Pulmonary artery endothelial cell (primary cell): ENCODE measurements at regions not wholly inside any gene's neighbourhood (a gene's known extent, or its start where the extent isn't known, plus 50 kb on each side); places are given as distances from the start of the nearest gene placed in this dataset.

Experiments used
- DNase-seq: peaks from one replicate; pipeline ENCODE4 v3.0.0-alpha.2; 2011; ENCODE audit warnings: low read depth, low spot score

DNA sequence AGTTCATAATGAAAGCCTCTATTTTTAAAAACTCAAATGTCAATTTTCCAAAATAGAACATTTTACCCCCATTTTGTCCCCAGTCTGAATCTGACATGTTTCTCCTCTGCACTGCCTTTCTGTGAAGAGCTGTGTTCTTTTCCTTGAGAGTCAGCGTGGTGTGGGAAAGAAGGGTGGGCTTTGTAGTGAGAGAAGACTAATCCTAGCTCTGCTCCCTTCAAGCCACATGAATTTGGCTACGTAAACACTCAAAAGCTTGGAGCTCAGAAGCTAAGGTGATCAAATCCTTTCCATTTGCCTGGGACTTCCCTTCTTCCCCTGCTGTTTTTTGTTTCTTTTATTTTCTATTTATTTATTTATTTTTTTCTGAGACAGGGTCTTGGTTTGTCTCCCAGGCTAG, 598.5 kb downstream of the TLR4 start:
- DNase-seq, result no peak

DNA sequence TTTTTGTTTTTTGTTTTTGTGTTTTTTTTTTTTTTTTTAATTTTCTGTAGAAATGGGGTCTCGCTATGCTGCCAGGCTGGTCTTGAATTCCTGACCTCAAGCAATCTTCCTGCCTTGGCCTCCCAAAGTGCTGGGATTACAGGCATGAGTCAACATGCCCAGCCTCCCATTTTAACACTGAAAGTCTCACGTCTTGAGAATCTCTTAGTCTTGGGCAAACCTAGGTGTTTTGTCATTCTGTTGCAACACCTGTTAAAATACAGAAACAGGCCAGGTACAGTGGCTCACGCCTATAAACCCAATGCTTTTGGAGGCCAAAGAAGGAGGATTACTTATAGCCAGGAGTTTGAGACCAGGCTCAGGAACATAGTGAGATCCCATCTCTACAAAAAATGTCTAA, 599.0 kb downstream of the TLR4 start:
- no peak for DNase-seq

DNA sequence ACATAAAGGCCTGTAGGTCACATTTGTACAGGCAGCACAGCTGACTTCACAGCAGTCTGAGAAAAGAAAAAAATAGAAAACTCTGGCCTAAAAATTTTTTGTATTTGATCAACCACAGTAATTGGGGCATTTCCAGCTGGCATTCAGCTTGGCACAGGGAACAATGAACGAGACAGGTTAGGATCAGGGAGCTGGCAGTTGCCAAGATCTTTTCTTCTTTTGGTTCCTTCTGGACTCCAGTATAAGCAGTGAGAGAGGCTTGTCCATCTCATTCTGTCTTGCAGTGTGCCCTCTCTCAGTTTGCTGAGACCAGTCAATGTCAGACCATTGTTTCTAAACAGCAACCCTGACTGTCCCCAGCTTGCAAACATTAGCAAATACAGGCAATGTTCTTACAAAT, 601.1 kb downstream of the TLR4 start:
- DNase-seq, result no peak

DNA sequence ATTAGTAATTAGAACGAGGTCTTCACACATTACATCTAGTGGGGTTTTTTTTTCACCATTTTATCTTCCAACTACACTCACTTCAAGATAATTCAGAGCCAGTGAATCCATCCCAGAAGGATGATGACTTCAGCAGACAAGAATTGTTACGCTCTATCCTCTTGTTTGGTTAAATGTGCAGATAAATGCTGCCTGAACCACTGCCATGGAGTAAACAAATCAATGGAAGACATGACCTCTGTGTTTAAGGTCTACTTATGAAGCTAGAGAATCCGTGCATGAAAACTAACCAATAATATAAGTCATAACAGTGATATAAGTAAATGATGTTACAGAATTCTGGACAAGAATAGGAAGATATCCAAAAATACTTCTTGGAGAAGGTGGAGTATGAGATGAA, 602.6 kb downstream of the TLR4 start:
- DNase-seq, result no peak

DNA sequence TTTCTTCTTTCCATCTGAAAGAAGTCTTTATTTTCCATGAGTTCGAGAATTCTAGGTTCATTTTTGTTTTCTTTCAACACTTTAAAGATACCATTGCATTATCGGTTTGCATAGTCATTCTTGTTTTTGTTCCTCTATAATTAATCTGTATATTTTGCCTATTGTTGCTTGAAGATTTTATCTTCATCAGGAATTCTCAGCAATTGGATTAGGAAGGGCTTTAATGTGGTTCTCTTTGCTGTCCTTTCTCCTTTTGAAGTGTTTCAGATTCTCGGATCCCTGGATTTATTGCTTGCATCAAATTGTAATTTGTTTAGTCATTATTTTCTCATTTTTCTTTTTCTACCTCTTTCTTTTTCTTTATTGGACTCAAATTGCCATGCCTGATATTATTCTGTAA, 609.8 kb downstream of the TLR4 start:
- DNase-seq, result no peak

DNA sequence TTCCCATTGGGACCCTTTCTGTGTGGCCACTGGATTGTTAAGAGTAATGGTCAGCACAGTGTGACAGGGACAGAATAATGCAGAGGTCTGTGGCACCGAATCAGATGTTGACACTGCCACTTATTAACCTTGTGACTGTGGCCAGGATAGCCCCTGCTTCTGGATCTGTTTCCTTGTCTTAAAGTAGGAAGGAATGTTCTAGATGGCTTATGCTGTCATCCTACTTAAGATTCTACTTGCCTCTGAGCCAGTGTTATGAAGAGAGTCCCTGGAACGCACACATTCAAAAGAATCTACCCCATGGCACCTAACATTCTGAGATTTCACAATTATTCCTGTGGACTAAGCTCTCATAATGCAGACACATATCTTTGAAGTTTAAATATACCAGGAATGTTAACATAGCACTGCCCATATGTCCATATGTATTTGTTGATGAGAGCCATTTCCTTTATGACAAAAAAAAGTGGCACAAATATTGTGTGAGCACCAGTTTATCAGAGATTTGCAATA, 612.7 kb downstream of the TLR4 start:
- DNase-seq, result no peak

DNA sequence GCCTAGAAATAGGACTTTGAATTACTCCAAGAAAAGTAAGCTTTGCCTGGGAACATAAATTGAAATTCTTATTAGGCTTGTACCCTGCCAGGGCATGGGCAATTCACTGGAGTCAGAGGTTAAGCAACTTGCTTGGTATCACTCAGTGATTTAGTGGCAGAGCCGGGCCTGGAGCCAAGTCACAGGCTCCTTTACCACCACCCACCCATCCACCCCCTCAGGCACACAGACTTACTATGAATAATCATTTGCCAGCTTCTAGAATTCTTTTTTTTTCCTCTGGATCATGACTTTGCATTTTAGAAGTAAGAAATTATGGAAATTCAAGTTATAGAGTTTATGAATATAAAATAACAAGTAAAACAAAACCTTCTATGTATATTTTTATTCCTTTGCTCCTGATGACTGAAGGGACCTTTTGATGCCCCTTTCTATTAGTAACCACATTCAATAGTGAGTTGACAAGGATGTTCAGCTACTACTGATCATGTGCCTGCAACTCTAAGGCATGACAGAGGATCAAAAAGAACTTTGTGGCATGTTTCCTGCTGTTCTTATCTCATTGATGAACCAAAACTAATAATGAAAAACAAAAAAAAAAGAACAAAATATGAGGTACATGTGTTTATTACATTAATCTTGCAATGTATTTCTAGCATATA, 614.7 kb downstream of the TLR4 start:
- no peak for DNase-seq

DNA sequence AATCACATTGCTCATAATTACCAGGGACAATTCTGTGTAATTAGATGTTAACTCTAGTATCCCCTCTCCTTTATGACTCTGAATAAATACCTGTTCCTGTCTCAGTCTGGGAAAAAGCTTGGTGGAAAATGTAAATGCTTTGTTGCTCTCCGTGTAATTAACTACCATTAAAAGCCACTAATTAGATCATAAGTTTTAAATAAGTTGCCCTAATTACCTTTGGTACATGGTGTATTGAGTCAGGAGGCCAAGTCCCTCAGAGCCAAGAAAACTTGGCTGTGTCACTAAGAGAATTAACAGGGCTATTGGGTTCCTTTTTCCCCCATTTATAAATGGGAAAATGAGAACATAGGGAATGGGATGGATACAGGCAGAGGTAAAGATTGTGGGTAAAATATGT, 617.6 kb downstream of the TLR4 start:
- no peak for DNase-seq

DNA sequence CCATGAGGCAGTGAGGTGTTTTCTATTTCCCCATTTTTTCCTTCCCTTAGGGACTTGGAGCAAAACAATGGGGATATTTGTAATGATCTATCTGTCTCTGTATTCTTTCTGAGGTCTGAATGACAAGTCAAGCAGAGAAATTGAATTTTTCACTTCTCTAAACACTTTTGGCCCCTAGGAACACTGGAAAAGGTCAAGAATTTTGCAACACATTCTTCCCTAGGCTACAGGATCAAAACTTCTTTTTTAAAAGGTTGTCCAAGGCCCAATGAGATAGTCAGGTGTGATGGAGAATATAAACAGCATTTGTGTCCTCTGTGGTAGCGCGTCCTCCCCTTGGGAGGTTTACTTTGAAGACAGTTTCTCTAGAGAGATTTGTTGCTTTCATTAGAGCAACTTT, 620.5 kb downstream of the TLR4 start:
- no peak for DNase-seq

DNA sequence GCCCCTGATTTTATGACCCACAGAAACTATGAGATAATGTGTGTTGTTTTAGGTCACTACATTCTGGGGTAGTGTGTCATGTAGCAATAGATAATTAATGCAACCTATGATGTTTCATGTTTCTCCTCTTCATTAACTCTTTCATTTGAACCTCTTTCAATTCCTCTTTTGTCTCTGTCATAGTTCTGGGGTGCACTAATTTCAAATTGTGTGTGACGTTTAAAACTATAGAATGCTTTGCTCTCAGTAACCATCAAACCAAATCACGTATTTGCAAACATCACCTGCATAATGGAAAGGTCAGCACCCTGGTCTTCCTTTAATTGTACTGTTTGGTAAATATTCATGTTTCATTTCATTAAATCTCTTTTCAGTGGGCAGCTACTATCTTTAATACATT, 621.6 kb downstream of the TLR4 start:
- DNase-seq, result no peak

DNA sequence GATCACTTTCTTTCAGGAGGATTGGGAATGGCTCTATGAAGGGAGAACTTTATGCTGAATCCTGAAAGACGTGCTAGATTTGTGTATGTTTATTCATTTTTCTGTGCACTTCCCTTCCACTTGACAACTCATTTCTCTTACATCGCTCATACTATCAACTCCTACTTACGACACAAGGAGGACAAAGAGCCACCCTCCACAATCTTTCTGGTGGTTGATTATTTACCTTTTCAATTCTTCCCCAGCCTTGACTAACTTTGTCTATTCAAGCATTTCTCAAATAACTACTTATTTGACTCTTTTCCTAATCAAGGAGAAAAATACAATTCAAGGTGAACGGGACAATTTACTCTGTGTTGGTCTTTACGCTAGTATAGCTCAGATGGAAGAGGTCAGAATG, 622.1 kb downstream of the TLR4 start:
- DNase-seq, result no peak

DNA sequence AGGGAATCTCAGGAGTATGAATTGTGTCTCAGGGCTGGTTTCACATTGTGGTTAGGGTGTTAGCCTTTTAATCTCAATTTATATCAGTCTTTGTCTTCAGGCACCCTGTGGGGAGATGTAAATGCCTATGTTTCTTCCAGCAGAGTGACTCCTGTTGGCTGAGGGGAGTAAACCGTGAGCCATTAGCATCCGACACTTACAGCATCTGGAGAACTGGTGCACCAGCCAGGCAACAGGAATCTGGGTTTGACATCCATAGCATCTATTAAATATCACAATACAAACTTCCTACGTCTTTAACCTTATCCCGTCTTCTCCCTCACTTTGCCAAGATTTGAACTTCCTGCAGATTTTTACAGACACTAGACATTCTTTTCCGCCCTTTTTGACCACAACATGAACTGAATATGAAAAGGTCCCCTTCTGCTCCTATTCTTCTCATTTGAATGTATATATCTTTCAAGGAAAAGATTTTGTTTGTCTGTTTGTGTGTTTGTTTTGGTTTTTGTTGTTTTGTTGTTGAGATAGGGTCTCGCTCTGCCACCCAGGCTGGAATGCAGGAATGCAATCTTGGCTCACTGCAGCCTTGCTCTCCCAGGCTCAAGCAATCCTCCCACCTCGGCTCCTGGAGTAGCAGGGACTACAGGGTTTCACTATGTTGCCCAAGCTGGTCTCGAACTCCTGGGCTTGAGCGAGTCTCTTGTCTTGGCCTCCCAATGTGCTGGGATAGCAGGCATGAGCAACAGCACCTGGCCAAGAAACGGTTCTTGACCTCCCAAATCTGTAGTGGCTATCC, 626.2 kb downstream of the TLR4 start:
- DNase-seq, result no peak

DNA sequence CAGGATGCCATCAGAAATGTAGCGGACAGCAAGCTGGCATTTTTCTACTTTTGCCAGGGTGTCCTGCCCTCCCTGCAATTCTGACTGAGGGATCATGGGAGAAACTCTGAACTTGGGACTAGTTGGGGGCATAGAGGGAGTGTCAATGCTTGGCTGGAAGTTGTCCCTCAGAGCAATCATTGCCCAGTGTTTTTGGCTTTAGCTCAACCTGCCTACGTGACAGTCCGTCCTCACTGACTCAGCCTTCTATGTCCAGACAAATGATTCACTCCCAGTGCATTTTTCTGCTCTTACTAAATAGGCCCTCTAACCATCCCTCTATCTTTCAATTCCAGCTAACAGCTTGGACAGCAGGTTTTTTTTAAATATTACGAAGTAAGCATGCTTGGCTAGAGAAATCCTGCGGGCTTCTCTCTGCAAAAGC, 627.4 kb downstream of the TLR4 start:
- no peak for DNase-seq

DNA sequence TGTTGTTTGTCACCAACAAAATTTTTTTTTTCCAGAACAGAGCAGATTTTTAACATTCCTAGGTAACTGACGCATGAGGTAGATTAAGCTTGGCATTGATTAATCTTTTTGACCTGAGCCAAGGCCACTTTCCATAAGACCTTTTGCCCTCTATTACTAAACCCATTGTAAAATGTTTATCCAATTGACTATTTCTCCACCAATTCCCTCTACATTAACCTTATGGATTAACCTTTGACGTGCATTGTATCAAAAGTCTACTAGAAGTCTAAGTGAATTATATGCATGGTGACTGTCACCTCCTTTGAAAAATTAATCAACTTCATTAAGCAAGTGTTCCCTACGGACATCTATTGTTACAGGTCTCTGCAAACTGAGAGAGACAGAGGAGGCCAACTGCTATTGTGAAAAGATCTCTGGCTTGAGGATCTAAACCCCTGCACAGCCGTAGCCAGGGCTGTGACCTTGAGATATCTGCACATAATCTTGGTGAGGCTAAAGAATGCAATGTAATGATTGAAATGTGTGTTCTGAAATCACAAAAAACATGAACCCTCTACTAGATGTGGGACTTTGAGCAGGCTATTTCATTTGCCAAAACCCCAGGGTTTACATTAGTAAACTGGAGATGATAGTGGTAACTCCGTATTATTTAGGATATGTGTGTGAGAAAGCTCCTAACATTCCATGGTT, 632.2 kb downstream of the TLR4 start:
- DNase-seq, result no peak

DNA sequence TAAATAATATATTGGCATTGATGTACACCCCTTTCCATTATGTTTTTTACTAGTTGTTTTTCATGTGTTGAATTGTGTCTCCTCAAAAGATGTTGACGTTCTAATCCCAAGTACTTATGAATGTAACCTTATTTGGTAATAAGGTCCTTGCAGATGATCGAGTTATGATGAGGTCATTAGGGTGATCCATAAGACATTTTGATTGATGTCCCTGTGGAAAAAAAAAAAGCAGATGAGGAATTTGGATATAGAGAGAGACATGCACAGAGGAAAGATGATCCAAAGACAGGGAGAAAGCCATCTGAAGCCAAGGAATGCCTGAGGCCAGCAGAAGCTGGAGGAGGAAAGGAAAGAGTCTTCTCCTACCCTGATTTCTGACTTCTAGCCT, 632.7 kb downstream of the TLR4 start:
- no peak for DNase-seq

DNA sequence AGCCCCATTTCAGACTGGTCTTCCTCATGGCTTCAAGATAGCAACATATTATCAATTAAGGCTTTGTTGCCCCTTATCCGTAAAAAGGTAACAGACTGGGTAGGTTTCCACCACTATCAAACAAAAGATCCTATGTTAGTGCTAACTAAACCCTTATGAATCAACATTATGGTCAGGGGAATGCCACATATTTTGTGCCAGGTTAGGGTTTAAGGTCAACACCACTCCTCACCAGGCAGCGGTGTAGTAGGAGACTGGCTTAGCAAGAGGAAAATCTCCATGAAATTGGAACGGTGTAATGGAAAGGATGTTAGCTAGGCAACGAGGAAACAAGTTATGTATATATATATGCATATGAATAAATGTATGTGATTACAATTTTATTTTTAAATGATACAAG, 655.8 kb downstream of the TLR4 start:
- no peak for DNase-seq

DNA sequence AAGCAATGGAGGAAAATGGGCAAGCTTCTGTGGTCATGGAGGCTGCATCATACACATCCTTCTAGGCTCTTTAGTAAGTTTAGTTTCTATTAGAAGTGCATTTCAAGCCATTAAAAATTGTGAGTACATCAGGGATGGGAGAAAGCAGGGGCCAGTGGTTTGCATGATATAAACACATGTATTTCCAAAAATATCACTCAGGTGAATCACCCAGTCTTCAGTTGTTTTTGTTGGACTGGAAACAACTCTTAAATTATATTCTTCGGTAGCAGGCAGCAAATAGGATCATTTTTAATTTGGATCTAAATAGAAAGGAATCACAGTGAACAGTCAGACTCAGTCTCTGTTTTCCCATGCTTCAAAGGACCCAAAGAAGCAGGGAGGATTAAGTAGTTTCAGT, 657.9 kb downstream of the TLR4 start:
- no peak for DNase-seq

DNA sequence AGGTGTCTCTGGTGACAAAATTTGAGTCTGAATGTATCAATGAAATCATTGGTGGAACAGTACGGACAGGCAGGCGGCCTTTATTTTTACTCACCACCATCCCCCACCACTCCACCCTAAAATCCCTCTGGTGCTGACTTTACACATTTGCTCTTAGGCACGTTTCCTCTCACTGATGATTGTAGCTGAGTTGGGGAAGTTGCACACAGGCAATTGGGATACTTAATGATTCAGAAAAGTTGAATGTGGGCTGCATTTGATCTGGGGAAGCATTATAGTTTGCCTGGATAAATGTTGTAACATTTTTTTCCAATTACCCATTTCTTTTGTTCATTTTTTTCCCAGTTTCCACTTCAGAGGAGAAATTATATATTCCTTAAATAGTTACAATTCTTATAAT, 658.4 kb downstream of the TLR4 start:
- DNase-seq, result no peak

DNA sequence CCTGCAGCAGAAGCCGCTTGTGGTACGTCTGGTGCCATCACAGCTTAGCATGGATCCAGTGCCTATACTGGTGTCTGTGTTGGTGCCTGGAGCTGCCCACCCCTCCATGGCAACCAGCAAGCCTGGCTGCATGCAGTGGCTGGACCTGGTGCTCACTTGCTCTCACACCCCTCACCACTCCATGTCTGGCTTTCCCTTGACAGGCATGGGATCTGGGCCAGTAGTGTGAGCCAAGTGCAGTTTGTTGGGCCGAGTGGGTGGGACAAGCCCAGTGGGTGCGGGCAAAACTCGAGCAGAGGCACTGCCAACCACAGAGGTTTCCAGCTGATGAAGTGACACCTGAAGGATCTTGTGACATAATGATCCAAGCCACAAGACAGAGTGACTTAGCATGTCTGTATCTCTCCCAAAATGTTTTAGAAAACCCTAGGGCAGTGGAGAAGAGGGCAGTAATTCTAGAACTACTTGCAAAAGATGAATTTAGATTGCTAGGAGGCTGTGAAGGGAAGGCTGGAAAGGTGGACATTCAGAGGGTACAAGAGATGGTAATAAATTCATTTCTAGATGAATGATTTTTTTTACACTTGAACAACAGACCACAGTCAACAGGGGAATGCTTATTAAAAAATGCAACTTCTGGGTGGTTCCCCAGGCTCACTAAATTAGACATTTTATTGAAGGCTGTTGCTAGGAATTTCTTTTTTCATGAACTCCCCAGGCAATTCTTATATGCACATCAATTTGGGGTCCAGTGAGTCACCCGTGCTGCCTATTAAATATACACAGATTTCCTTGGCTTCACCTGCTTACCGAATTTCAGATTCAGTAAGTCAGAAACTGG, 660.3 kb downstream of the TLR4 start:
- no peak for DNase-seq

DNA sequence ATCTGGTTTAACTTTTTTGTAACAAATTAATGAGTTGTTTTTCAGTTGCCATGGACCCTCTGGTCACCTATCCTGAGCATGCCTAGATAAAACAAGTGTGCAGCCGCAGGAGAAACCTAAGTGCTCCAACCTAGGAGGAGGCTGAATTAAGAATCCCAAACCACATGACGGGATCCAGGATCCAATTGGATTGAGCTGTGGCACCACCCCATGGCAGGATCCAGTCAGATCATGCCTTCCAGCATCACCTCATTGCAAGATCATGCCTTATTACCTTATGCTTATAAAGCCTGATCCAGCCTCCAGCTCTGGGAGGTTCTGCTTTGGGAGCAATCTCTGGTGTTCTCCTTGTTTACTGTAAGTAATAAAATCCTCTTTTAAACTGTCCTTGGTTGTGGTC, 662.0 kb downstream of the TLR4 start:
- DNase-seq, result no peak

DNA sequence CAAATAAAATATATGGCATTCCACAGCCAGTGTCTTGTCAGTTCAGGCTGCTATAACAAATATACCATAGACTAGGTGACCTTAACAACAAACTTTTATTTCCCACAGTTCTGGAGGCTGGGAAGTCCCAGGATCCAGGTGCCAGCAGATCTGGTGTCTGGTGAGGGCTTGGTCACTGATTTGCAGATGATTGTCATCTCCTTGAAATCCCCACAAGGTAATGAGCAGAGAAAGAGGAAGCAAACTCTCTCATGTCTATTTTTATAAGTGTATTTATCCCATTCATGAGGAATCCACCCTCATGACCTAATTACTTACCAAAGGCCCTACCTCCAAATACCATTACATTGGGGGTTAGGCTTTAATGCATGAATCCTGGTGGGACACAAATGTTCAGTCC, 663.2 kb downstream of the TLR4 start:
- no peak for DNase-seq
